Epithelial cell of proximal tubule (primary cell): ENCODE measurements at regions not wholly inside any gene's neighbourhood (a gene's known extent, or its start where the extent isn't known, plus 50 kb on each side); places are given as distances from the start of the nearest gene placed in this dataset.

Source experiments
- DNase-seq: peaks from one replicate; pipeline ENCODE4 v3.0.0-alpha.2; 2011; ENCODE audit warnings: low read depth
- H3K4me3 ChIP-seq: 2 replicates; pipeline ENCODE4 v1.5.1; 2011; ENCODE audit warnings: low read depth, mild to moderate bottlenecking, low read length
- CTCF ChIP-seq: conservative IDR thresholded peaks from 2 replicates; pipeline ENCODE4 v1.5.1; 2012; ENCODE audit warnings: low read depth, mild to moderate bottlenecking, low read length

GRCh38 chr22:47551431-47551775, 789.0 kb downstream of the TBC1D22A start:
- no peak for TF ChIP-seq CTCF
- no peak overlapping the region for H3K4me3 ChIP-seq
- no peak for DNase-seq

DNA sequence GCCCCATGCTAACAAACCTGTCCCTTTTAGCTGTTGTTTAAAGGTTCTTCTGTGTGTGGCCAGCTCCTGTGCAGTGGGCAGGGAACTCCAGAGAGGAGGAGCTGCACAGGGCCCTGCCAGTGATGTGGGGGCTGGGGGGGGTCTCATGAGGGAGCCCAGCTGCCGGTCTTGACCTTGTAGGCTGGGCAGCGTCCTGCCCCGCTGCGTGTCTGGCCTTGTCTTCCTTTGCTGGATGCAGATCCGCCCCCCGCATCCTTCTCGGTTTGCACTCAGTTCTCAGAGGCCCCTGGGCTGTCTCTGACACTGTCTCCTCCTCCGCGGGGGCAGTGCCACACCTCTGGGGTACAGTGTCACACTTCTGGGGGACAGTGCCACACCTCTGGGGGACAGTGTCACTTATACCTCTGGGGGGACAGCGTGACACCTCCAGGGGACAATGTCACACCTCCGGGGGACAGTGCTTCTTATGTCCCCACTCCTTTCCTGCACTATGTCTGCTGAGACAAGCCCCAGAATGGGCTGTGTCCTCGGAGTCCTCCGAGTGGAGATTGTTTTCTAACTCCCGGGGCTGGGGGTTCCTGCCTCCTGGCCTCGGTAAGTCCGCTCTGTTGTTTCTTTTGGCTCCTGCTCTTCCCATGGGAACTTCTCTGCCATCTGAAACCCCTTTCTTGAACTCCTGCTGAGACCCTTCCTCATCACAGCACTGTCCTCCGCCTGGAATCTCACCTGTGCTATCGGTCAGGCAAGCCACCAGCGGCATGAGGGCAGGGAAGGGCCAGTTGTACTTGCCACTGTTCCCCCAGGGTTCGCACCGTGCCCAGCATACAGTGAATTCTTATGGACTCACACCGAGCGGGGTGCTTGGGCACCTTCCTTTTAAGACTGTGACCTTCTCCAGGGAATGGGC, 788.3 kb downstream of the TBC1D22A start:
- TF ChIP-seq CTCF: no peak
- no peak for DNase-seq
- H3K4me3 ChIP-seq: no peak overlapping the region

DNA sequence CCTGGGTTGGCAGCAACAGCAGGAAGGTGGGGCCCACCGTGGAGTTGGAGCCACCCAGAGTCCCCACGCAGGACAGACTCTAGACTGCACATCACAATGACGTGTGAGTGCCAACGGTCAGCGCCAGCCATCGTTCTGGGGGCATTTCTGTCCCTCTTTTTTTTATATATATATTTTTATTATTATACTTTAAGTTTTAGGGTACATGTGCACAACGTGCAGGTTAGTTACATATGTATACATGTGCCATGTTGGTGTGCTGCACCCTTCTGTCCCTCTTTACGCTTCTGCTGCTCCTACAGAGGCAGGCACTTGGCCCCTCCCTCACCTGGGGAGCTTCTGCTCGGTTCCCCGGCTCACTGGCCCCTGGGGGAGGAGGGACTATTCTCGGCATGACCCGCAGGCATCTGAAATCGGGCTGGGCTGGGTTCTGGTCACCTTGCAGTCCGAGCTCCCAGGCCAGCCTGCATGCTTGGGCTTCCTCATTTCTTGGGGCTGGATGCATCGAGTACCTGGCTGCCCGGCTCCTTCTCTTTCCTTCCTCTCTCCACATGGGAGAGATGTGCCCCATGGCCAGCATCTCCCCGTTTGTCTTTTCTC, 787.4 kb downstream of the TBC1D22A start:
- no peak for DNase-seq
- no peak for TF ChIP-seq CTCF
- H3K4me3 ChIP-seq: no peak overlapping the region

GRCh38 chr22:47548953-47549740, 786.7 kb downstream of the TBC1D22A start:
- H3K4me3 ChIP-seq: no peak overlapping the region
- no peak for TF ChIP-seq CTCF
- no peak for DNase-seq

DNA sequence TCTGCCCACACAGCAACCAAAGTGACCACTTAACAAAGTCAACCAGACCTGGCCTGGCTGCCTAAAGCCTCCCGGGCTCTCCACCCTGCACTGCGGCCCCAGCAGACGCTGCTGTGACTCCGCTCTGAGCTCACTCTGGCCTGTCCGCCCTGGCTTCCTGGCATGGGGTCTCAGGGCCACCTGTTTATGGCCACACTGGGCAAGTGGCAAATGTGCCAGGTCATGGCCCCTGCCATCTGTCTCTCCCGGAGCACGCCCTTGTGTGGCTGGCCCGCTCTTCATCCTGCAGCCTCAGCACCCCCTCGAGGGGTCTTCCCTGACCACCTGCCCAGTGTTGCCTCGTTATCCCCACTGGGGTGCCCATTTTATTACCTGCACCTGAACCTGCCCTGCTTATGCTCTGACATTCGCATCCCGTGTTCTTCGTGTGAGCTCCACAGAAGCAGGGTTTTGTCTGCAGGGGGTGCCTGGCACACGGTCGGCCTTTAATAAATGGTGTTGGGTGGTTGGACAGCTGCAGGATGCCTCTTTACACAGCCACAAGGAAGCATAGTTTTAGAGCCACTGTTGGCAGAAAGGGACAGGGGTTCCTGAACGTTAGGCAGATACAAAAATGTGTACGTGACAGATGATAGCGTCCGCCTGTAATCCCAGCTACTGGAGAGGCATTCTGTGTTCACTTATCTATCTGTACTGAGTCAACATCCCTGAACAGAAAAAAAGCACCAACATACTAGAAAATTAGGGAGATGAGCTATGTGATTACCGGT, 785.6 kb downstream of the TBC1D22A start:
- DNase-seq: no peak
- no peak for TF ChIP-seq CTCF
- H3K4me3 ChIP-seq: no peak overlapping the region

GRCh38 chr22:47547239-47547661, 784.8 kb downstream of the TBC1D22A start:
- TF ChIP-seq CTCF: no peak
- DNase-seq: no peak
- H3K4me3 ChIP-seq: no peak overlapping the region
